Uterus (tissue), 3 donors: ENCODE measurements at regions not wholly inside any gene's neighbourhood (a gene's known extent, or its start where the extent isn't known, plus 50 kb on each side); places are given as distances from the start of the nearest gene placed in this dataset.

Experiments used
- DNase-seq, 2 donors: peaks; one replicate each; pipeline ENCODE4 v3.0.0-alpha.2; 2019 to 2020
- H3K27ac ChIP-seq, 2 donors: fragments of 200-600 bp; sonication (generic); 1 replicate in 1 of 2; 2 replicates in 1 of 2; pipeline ENCODE4 v1.5.1; 2016 to 2018
- H3K27me3 ChIP-seq, 2 donors: fragments of 200-600 bp; sonication (generic); one replicate each; pipeline ENCODE4 v1.5.1; 2018 to 2019; ENCODE audit warnings: control low read depth in 1 of 2
- H3K36me3 ChIP-seq, 2 donors: fragments of 200-600 bp; sonication (generic); one replicate each; pipeline ENCODE4 v1.5.1; 2019; ENCODE audit warnings: control low read depth in 1 of 2
- H3K4me1 ChIP-seq, 2 donors: fragments of 200-600 bp; sonication (generic); one replicate each; pipeline ENCODE4 v1.5.1; 2018 to 2019; ENCODE audit warnings: control low read depth in 1 of 2
- H3K4me3 ChIP-seq, 2 donors: fragments of 200-600 bp; sonication (generic); 1 replicate in 1 of 2; 2 replicates in 1 of 2; pipeline ENCODE4 v1.5.1; 2018 to 2019; ENCODE audit warnings: mild to moderate bottlenecking in 1 of 2
- H3K9me3 ChIP-seq, 2 donors: fragments of 200-600 bp; sonication (generic); one replicate each; pipeline ENCODE4 v1.5.1; 2019; ENCODE audit warnings: control low read depth in 1 of 2
- POLR2A ChIP-seq, 2 donors: fragments of 450-650 bp; IDR thresholded peaks; one replicate each; pipeline ENCODE4 v1.6.1; 2016; ENCODE audit warnings: antibody characterized with exemption in 2 of 2, mild to moderate bottlenecking in 1 of 2, moderate library complexity in 1 of 2
- intact Hi-C: fragments of 100-400 bp; cut with DNase I; formaldehyde crosslinking; loops from one replicate; pipeline ENCODE4 v1.15.1; 2023; ENCODE audit warnings: low total_unique reads
- TF ChIP-seq, protein P1 (sequence below), 4 experiments: fragments of 200-600 bp in 2 of 4; fragments of 450-650 bp in 2 of 4; sonication (generic) in 2 of 4; IDR thresholded peaks; one replicate each; pipeline ENCODE4 v1.5.1; 2016 to 2019; ENCODE audit warnings: antibody characterized with exemption in 4 of 4, mild to moderate bottlenecking in 2 of 4, moderate library complexity in 1 of 4
- donor health status: DM: yes; HTN: yes; CAD: no.

DNA sequence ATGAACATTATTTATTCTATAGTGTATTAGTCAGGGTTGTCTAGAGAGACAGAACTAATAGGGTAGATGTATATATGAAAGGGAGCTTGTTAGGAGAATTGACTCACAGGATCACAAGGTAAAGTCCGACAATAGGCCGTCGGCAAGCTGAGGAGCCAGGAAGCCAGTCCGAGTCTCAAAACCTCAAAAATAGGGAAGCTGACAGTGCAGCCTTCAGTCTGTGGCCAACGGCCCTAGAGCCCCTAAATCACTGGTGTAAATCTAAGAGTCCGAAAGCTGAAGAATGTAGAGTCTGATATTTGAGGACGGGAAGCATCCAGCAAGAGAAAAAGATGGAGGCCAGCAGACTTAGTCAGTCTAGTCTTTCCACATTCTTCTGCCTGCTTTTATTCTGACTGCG lies 912.2 kb downstream of the FLRT2 start:
- H3K4me3 ChIP-seq = no peak overlapping the region
- H3K27me3 ChIP-seq = no peaks in the 10 kb centered on the region
- H3K9me3 ChIP-seq = no peaks in the 10 kb centered on the region
- intact Hi-C loops = no loop called here
- no peaks in the 10 kb centered on the region for H3K4me1 ChIP-seq
- TF ChIP-seq, protein P1, sequence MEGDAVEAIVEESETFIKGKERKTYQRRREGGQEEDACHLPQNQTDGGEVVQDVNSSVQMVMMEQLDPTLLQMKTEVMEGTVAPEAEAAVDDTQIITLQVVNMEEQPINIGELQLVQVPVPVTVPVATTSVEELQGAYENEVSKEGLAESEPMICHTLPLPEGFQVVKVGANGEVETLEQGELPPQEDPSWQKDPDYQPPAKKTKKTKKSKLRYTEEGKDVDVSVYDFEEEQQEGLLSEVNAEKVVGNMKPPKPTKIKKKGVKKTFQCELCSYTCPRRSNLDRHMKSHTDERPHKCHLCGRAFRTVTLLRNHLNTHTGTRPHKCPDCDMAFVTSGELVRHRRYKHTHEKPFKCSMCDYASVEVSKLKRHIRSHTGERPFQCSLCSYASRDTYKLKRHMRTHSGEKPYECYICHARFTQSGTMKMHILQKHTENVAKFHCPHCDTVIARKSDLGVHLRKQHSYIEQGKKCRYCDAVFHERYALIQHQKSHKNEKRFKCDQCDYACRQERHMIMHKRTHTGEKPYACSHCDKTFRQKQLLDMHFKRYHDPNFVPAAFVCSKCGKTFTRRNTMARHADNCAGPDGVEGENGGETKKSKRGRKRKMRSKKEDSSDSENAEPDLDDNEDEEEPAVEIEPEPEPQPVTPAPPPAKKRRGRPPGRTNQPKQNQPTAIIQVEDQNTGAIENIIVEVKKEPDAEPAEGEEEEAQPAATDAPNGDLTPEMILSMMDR (IDR thresholded peaks at IDR 0.05) = no peak
- TF ChIP-seq POLR2A (IDR thresholded peaks at IDR 0.05) = no peak
- H3K27ac ChIP-seq = no peak overlapping the region
- no peak for DNase-seq
- H3K36me3 ChIP-seq = no peaks in the 10 kb centered on the region

DNA sequence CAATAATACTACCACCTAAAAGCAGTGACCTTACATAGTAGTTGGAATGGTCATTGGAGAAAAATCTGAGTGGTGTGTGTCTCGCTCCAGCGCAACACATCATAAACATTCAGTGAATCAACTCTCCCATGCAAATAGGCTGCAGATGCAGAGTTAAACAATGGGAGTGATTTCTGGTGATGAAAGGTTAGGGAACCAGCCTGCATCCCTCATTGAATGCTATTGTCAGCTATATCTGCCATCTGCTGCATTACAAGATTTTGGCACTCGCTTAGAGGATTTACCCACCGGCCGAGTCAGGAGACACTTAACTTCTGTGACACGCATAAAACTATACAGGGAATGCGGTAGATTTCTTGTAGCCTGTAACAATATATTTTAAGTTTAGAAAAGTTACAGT lies 900.9 kb downstream of the FLRT2 start:
- no peak for TF ChIP-seq POLR2A (IDR thresholded peaks at IDR 0.05)
- TF ChIP-seq, protein P1 (IDR thresholded peaks at IDR 0.05) = no peak
- H3K27me3 ChIP-seq = no peaks in the 10 kb centered on the region

DNA sequence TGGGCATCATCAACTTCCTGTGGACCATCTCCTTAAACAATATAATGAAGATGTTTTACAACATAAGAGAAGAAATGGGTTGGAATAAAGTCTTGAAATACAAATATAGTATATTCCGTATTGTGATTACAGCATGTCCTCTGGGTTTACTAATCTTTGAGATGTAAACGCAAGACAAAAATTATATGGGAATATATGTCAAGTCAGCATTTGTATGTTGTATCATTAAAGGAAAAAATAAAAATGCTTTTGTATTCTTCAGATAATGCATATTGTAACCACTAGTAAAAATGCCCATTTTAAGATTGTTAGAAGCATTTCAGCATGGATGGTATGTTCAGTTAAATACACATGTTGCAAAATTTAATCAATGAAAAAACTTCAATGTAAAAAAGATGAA lies 893.3 kb downstream of the FLRT2 start:
- TF ChIP-seq, protein P1 (IDR thresholded peaks at IDR 0.05) = no peak
- no peak for TF ChIP-seq POLR2A (IDR thresholded peaks at IDR 0.05)
- no peak for DNase-seq
- no peaks in the 10 kb centered on the region for H3K4me1 ChIP-seq
- no peak overlapping the region for H3K27ac ChIP-seq
- intact Hi-C loops = no loop called here
- H3K4me3 ChIP-seq = no peak overlapping the region
- no peaks in the 10 kb centered on the region for H3K9me3 ChIP-seq
- no peaks in the 10 kb centered on the region for H3K27me3 ChIP-seq
- no peaks in the 10 kb centered on the region for H3K36me3 ChIP-seq

More for the DNA sequence above, 900.9 kb downstream of the FLRT2 start:
- intact Hi-C loops = no loop called here
- no peaks in the 10 kb centered on the region for H3K36me3 ChIP-seq
- no peak overlapping the region for H3K4me3 ChIP-seq
- no peak overlapping the region for H3K27ac ChIP-seq
- DNase-seq = no peak
- no peaks in the 10 kb centered on the region for H3K4me1 ChIP-seq
- no peaks in the 10 kb centered on the region for H3K9me3 ChIP-seq

DNA sequence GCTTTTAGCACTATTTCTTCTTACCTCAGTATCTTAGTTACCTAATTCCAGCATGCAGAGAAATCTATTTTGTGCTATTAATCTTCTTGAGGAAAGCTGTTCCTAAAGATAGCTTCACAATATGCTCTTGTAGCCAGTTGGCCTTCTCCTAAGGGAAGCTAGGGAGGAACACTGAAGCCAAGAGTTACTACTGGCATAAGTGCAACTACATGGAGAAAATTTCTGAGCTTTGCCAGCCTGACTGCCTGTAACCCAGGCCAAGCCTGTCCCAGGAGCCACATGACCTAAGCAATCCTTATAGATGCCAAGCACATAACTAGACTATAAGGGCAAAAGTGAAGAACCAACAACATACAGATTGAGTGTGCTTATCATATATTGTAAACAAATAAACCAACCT lies 890.2 kb downstream of the FLRT2 start:
- no peak overlapping the region for H3K4me3 ChIP-seq
- TF ChIP-seq POLR2A (IDR thresholded peaks at IDR 0.05) = no peak
- TF ChIP-seq, protein P1 (IDR thresholded peaks at IDR 0.05) = no peak
- no peaks in the 10 kb centered on the region for H3K27me3 ChIP-seq
- H3K27ac ChIP-seq = no peak overlapping the region
- H3K36me3 ChIP-seq = no peaks in the 10 kb centered on the region
- no peaks in the 10 kb centered on the region for H3K4me1 ChIP-seq
- no peaks in the 10 kb centered on the region for H3K9me3 ChIP-seq
- no peak for DNase-seq
- intact Hi-C loops = no loop called here

DNA sequence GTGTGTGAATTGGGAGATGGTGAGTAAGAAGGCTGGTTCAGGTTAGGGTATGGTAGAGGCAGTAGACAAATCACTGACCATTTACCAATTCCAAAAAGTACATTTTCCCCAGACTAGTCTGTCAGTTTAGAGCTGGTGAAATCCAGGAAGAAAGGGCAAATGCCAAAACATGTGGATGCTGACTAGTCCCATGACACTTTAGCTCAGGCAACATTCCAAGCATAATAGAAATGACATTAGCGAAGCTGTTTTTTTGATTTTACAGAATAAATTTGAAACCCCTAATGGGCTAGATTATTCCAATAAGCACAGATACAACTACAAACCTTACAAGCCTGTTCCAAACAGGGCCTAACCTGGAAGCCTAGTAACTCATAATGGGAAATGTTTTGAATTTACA lies 884.2 kb downstream of the FLRT2 start:
- H3K9me3 ChIP-seq = no peaks in the 10 kb centered on the region
- no peak for TF ChIP-seq POLR2A (IDR thresholded peaks at IDR 0.05)
- TF ChIP-seq, protein P1 (IDR thresholded peaks at IDR 0.05) = no peak
- DNase-seq = no peak
- H3K4me3 ChIP-seq = no peak overlapping the region
- no peak overlapping the region for H3K27ac ChIP-seq
- intact Hi-C loops = no loop called here
- H3K27me3 ChIP-seq = no peaks in the 10 kb centered on the region
- H3K36me3 ChIP-seq = no peaks in the 10 kb centered on the region
- H3K4me1 ChIP-seq = no peaks in the 10 kb centered on the region
